HG02642 (cell line): ENCODE measurements at regions not wholly inside any gene's neighbourhood (a gene's known extent, or its start where the extent isn't known, plus 50 kb on each side); places are given as distances from the start of the nearest gene placed in this dataset.

Experiments
- ATAC-seq: cut with Tn5 transposase; IDR thresholded peaks from one replicate; pipeline ENCODE4 v1.9.1; 2021; ENCODE audit warnings: mild to moderate bottlenecking; ENCODE audit not compliant: unreplicated experiment, poor library complexity

- ATAC-seq, result no peak
These were observed 262.9 kb upstream of the TRPM3 start for GRCh38 chr9:71384343-71384742.

DNA sequence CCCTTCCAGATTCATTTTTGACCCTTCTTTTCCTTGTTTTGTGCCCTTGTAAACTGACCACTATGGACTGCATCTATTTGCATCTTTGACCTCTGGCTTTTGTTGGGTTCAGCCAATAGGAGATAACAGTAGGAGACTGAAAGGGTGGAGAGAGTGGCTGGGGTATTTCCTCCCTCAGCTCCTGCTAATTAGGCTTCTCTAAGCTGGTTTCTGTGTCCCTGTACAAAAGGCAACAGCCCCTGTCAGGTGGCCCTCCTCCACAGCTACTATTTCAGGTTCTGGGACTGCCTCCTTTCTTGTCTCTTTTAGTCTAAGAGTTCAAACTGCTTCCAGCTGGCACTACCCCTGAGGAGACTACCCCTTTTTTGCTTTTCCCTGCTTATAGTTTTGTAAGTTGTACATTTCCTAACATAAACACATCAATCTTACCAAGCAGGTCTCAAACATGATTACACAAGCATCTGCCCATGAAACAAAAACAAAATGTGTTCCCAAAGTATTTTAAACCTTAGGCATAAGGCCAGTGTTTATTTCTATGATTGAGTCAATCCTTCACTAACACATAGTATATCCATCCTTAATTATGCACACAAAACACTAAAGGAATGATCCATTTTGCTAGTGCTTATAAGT is 262.0 kb upstream of the TRPM3 start:
- no peak for ATAC-seq

GRCh38 chr9:71368157-71368556 is 246.7 kb upstream of the TRPM3 start:
- no peak for ATAC-seq

DNA sequence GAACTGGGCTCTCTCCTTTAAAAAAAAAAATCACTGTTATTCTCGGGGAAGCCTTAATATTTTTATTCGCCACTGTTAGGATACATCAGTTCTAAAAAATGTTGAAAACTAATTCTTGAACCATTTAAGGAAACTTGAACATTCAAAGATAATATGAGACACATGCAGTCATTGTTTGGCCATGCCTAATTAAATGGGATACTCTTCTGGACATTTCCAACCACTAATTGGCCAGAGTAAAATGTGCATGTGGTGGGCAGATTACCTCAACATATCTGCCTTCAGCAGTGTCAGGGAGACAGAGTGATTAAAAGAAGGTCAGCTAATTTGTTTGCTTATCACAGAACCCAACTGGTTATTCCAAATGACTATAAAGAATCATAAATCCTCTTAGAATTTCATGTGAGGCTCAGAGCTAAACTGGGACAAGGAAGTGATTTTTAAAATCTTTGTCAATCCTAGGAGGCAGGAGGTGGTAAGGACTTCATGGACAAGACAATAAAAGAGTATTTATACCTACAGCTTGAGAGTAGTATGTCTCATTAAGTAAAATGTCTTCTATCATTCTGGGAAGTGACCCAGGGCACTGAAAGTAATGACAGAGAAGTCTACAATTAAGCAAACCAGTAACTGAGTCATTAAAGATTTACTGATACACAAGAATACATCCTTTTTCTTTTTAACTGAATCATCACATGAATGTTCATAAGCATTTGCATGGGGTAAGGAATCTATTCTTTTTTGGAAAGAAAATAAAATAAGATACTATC is 242.9 kb upstream of the TRPM3 start:
- no peak for ATAC-seq

DNA sequence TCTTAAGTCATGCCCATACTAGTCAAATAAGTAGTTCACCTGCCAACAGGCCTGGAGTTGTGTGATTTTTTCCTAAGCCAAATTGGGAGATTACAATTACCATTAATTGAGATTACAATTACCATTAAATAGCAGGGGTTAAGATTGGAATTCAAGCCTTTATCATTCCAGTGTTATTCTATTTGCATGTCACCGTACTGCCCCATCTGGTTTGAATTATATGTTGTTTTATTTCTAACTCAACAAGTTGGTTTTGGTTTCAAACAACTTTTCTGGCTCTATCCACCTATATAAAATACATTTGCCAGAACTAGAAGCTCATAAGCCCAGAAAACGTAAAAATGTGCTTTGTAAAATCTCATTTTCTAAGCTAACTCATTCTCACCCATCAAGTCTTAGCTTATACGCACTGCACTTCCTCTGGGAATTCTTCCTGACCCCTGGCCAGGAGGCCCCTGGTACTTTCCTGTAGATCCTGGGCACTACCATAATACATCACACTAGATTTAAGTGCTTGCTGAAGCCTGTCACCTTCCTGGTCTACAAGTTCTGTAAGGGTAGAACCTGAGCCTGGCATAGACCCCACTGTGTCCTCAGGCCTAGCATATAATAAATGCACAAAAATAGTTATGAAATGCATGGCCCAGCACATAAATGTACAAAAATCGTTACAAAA is 242.0 kb upstream of the TRPM3 start:
- no peak for ATAC-seq

DNA sequence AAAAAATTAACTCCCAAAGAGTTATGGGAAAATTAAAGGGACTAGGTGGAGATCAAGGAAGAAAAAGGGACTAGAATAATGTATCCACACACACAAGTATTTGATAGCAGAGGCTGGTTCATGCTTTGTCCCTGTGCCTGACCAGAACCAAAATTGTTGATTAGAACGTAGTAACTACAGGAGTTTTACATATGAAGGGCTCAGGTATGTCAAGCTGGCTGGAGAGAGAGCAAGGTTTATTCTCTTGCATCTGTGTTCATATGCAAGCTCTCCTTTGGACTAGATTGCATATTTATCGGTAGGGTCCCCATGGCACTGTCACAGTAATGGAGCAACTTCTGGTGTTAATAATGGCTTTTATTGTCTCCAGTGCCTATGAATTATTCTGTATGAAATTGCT is 239.9 kb upstream of the TRPM3 start:
- no peak for ATAC-seq

DNA sequence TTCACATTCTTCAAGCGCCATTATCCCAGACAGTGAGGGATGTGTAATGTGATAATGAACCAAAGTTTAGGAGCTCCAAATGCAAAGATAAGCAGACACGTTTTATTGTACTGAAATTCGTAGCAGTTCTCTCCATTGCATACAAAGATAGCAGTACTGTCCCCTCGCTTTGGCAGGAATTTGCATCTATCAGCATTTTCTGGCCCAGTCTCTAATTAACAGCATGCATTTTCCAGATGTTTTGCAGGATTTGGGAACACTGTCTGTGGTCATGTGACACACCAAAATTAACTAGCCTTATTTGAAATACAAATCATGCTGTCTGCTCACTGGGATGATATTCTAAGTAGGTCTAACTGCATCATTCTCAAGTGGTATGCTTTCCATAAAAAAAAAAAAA is 235.9 kb upstream of the TRPM3 start:
- ATAC-seq, result no peak

DNA sequence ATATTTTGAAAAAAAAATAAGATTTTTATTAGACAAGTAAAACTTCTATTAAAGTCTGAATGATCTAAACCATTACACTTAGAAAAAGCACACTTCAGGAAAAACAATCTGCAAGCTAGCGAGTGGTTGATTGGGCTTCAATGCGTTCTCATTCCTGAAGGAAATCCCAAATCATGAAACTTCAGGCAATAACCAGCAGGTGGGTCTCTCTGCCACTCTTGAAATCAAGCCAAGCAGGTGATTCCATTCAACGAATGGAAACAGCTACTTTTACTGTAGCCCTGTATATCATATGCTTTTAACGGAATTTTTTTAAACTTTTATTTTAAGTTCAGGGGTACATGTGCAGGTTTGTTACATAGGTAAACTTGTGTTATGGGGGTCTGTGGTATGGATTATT is 234.5 kb upstream of the TRPM3 start:
- no peak for ATAC-seq

DNA sequence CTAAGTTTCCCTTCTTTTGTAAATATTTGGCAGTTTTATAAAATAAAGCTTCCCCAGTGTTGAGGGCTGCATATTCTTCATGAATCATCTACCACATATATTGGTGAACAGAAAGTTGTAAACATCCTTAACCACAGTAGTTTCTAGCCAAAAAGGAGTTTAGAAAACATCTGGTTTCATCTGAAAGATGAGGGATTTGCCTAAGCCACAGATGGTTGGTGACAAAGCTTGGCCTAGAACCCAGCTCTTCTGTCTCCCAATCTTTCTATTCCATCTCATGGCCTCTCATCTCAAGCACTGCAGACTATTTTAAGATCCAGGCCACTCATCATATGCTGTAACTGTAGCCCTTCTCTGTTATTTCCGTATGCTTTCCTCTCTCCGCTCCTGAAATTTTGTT is 232.3 kb upstream of the TRPM3 start:
- no peak for ATAC-seq

DNA sequence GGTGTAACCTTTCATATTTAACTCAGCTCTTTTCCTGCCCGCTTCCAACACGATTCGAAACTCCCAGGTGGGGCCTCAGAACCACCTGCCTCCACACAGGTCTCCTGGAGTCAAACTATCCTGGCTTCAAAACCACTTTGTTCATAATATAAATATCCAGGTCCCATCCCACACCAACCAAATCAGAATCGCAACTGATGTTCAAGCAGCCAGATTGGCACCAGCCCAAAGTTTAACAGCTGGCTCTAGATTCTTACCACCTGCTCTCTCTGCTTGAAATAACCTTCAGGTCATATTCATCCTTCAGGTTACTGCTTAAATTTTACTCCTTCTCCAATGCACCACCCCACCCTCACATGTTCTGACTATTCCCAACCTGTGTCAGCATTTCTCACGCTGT is 231.4 kb upstream of the TRPM3 start:
- ATAC-seq, result no peak

GRCh38 chr9:71349218-71349617 is 227.8 kb upstream of the TRPM3 start:
- no peak for ATAC-seq

DNA sequence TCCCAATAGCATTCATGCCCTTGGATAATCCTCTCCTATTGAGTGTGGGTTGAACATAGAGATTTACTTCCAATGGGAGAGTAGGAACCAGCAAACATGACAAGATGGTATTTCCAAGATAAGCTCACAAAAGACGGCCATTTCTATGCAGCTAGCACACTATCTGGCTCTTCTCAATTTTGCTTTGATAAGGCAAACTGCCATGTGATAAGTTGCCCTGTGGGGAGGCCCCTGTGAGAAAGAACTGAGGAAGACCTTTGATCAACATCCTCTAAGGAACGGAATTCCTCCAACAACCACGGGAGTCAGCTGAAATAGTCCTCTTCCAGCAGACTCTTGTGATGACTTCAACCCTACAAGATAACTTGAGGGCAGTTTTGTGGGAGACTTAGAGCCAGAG is 211.9 kb upstream of the TRPM3 start:
- ATAC-seq, result no peak

- no peak for ATAC-seq
These were observed 210.2 kb upstream of the TRPM3 start for GRCh38 chr9:71331603-71332002.

DNA sequence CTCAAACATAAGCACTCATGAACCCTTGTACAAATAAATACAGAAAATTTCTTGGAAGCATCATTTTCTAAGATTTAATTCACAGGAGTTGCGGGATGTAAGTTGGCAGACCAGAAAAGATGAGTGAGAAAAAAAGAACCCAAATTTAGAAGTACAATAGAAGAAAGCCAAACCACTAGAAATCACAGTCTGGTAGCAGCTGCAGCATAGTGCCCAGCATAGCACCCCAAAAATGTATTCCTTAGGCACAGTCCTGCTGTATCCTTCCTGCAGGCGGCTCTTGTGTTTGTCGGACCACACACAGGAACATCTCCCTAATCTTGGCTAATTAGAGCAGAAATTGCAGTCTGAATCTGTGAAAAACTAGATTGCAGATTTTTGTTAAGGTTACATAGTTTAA is 208.5 kb upstream of the TRPM3 start:
- ATAC-seq, result no peak

DNA sequence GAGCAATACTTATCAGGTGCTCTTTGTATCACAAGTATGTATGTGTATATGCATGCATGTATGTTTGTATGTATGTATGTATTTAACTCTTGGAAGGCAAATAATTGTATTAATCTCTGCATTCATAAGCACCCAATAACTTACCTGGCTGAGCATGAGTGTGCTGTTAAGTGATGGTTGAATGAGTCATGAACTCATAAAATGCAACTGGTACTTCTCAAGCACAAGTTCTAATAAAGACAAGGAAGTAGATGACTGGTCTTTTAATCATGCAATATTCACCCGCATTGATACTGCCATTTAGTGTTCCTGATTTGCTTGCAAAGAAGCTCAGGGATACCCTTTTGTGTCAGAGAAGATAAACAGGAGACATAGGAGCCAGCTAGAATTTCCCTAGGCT is 204.9 kb upstream of the TRPM3 start:
- ATAC-seq, result no peak

DNA sequence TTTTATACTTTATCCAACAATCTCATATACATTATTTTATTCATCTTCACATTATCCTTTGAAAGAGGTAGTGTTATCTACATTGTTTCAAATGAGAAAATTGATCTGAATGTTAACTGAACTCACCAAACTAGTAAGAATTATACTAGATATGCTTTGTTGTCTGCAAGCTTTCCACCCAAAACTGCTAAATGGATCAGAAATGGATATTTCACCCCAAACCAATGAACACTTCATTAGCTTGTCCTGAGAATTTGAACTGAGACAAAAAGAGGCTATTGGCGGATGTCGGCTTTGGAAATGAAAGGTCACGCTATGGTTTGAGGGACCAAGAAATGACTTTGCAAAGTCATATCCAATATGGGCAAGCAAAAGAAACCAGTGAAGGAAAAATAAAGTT is 201.9 kb upstream of the TRPM3 start:
- ATAC-seq, result no peak

- ATAC-seq, result no peak
These were observed 200.9 kb upstream of the TRPM3 start for GRCh38 chr9:71322311-71322710.

GRCh38 chr9:71308454-71308853 is 187.0 kb upstream of the TRPM3 start:
- ATAC-seq, result peak; percentile 60

GRCh38 chr9:71306134-71306533 is 184.7 kb upstream of the TRPM3 start:
- ATAC-seq, result peak; percentile 72

DNA sequence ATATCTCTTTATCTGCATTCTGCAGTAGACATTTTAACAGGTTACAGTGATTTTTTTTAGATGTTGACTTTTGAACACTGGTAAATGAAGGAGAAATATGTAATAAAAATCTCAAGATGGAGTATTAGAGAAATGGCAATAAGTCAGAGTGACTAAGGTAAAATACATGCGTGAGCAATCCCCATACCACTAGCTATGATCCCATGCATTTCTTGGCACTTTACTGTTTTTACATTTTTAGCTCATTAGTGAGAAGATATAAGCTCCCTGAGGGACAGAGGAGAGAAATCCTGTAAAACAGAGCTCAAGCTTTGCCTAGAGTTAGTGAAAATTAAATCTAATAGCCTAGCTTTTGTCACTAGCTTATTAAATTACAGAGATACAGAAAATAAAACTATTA is 181.9 kb upstream of the TRPM3 start:
- no peak for ATAC-seq

DNA sequence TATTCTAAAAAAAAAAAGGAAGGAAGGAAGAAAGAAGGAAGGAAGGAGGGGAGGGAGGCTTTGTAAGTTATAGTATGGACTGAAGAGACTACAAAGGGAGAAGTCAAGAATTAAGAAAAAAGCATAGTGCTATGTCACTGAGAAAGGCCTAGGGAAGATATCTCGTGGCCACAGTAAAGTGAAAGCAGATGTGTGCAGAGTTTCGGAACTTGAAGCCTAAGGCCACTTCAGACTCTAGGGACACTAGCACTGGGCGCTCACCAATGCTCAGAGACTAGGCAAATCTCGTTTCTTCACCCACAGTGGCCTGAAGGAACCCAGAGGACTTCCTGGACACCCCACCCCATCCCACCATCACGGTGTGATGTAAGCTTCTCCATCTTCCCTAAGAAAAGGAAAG is 181.4 kb upstream of the TRPM3 start:
- ATAC-seq, result peak; percentile 60

GRCh38 chr9:71295928-71296327 is 174.5 kb upstream of the TRPM3 start:
- ATAC-seq, result no peak
